Ascending aorta (tissue), 2 donors: ENCODE measurements at regions not wholly inside any gene's neighbourhood (a gene's known extent, or its start where the extent isn't known, plus 50 kb on each side); places are given as distances from the start of the nearest gene placed in this dataset.

Experiments used
- DNase-seq, 2 donors: peaks; one replicate each; pipeline ENCODE4 v3.0.0-alpha.2; 2019; ENCODE audit warnings: low spot score in 2 of 2
- H3K27ac ChIP-seq, 2 donors: fragments of 200-600 bp; sonication (generic); one replicate each; pipeline ENCODE4 v1.5.1; 2016 to 2017; ENCODE audit warnings: mild to moderate bottlenecking in 1 of 2
- H3K27me3 ChIP-seq: fragments of 200-600 bp; sonication (generic); one replicate; pipeline ENCODE4 v1.5.1; 2017
- H3K36me3 ChIP-seq, 2 donors: fragments of 200-600 bp; sonication (generic); one replicate each; pipeline ENCODE4 v1.5.1; 2016
- H3K4me1 ChIP-seq, 2 donors: fragments of 200-600 bp; sonication (generic); one replicate each; pipeline ENCODE4 v1.5.1; 2016 to 2017; ENCODE audit warnings: mild to moderate bottlenecking in 1 of 2
- H3K4me3 ChIP-seq, 2 donors: fragments of 200-600 bp; sonication (generic); one replicate each; pipeline ENCODE4 v1.5.1; 2016 to 2017; ENCODE audit warnings: mild to moderate bottlenecking in 1 of 2
- H3K9me3 ChIP-seq, 2 donors: fragments of 200-600 bp; sonication (generic); one replicate each; pipeline ENCODE4 v1.5.1; 2016
- intact Hi-C: fragments of 100-400 bp; cut with DNase I; formaldehyde crosslinking; loops from one replicate; pipeline ENCODE4 v1.15.1; 2023
- TF ChIP-seq, protein P1 (sequence below), 3 experiments: fragments of 200-600 bp in 2 of 3; fragments of 450-650 bp in 1 of 3; sonication (generic) in 2 of 3; IDR thresholded peaks; one replicate each; pipeline ENCODE4 v1.5.1; 2016 to 2019; ENCODE audit warnings: antibody characterized with exemption in 3 of 3, mild to moderate bottlenecking in 1 of 3, moderate library complexity in 1 of 3

DNA sequence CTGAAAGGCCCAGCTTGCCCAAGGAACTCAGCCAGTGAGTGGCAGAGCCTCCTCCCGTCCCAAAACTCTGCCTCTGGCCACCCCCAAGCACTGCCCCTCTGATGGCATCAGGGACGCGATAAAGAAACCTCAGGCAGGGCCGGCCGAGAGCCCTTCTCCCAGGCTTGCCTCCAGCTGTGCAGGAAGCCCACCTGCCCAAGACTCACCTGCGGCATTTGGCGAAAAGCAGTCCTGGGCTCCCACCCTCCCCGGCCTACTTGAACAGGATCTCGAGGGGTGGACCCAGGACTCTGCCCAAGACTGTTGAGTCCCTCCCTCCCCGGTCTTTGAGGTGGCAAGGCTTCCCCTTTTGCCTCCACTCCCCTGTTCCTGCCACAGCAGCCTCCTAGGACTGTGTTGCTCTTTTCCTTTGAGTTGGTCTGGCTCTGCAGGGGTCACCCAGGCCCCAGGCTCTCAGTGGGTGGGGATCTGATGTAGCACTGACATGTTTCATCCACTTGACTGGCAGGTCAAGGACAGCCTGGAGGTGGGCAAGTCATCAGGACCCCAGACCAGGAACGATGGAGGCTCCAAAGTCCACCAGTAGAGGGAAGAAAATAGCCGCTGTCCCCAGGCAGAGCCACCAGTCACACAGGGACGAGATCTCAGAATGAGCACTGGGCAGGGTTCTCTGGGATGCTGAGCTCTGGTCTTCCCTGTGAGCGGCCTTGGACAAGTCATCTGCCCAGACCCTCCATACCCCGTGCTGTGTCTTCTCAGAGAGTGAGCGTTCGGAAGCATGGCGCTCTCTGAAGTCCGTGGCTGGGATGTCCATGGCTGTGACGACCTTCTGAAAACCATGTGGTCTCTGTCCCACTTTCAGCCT lies 111.0 kb upstream of the TNRC6C start:
- H3K27me3 ChIP-seq = no peaks in the 10 kb centered on the region
- intact Hi-C loops = no loop called here

DNA sequence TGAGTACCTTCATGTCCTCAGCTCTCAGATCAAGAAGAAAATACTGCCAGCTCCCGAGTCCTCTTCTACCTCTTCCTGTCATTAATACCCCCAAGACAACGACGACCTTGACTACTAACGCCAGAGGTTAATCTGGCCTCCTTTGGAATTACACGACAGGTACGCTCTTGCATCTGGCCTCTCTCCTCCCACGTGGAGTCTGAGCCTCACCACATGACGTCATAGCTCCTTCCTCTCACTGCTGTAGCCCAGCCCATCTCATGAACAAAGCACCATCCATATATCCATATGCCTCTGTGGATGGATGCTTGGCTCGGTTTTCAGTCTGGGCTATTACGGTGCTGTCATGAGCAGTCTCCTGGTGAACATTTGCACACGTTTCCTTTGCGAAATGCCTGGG lies 110.2 kb upstream of the TNRC6C start:
- TF ChIP-seq, protein P1, sequence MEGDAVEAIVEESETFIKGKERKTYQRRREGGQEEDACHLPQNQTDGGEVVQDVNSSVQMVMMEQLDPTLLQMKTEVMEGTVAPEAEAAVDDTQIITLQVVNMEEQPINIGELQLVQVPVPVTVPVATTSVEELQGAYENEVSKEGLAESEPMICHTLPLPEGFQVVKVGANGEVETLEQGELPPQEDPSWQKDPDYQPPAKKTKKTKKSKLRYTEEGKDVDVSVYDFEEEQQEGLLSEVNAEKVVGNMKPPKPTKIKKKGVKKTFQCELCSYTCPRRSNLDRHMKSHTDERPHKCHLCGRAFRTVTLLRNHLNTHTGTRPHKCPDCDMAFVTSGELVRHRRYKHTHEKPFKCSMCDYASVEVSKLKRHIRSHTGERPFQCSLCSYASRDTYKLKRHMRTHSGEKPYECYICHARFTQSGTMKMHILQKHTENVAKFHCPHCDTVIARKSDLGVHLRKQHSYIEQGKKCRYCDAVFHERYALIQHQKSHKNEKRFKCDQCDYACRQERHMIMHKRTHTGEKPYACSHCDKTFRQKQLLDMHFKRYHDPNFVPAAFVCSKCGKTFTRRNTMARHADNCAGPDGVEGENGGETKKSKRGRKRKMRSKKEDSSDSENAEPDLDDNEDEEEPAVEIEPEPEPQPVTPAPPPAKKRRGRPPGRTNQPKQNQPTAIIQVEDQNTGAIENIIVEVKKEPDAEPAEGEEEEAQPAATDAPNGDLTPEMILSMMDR (IDR thresholded peaks at IDR 0.05) = no peak
- Histone ChIP-seq H3K27ac (no peak overlapping the region), H3K4me3 (no peak overlapping the region), H3K27me3 (no peaks in the 10 kb centered on the region), H3K4me1 (no peaks in the 10 kb centered on the region), H3K36me3 (no peaks in the 10 kb centered on the region), H3K9me3 (no peaks in the 10 kb centered on the region)
- intact Hi-C loops = no loop called here
- DNase-seq = no peak

More for the DNA sequence above, 111.0 kb upstream of the TNRC6C start:
- TF ChIP-seq, protein P1 (IDR thresholded peaks at IDR 0.05) = no peak
- Histone ChIP-seq H3K4me3 (no peak overlapping the region), H3K9me3 (no peaks in the 10 kb centered on the region), H3K4me1 (no peaks in the 10 kb centered on the region), H3K36me3 (no peaks in the 10 kb centered on the region), H3K27ac (no peak overlapping the region)
- no peak for DNase-seq

DNA sequence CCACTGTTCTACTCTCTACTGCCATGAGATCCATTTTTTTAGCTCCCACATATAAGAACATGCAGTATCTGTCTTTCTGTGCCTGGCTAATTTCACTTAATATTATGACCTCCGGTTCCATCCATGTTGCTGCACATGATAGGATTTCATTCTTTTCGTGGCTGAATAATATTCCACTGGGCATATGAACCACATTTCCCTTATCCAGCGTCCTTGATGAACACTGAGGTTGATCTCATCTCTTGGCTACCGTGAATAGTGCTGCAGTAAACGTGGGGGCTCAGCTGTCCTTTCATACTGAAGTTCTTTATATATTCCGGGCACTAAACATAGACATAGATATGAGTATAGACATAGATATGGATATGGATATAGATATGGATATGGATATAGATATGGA lies 109.3 kb upstream of the TNRC6C start:
- Histone ChIP-seq H3K4me3 (no peak overlapping the region), H3K36me3 (no peaks in the 10 kb centered on the region), H3K27me3 (no peaks in the 10 kb centered on the region), H3K27ac (no peak overlapping the region), H3K9me3 (no peaks in the 10 kb centered on the region), H3K4me1 (no peaks in the 10 kb centered on the region)
- intact Hi-C loops = no loop called here
- TF ChIP-seq, protein P1 (IDR thresholded peaks at IDR 0.05) = no peak
- no peak for DNase-seq

DNA sequence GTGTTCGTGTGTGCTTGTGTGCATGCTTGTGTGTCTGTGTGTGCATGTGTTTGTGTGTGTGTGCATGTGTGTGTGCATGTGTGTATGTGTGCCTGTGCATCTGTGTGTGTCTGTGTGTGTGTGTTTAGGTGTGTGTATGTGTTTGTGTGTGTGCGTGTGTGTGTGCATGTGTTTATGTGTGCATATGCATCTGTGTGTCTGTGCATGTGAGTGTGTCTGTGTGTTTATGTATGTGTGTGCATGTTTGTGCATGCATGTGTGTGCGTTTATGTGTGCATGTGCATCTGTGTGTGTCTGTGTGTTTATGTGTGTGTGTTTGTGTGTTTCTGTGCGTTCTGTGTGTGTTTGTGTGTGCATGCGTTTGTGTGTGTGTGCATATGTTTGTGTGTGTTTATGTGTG lies 106.6 kb upstream of the TNRC6C start:
- H3K27ac ChIP-seq = no peak overlapping the region
- H3K4me1 ChIP-seq = no peaks in the 10 kb centered on the region
- no peak overlapping the region for H3K4me3 ChIP-seq
- DNase-seq = no peak
- intact Hi-C loops = no loop called here
- TF ChIP-seq, protein P1 (IDR thresholded peaks at IDR 0.05) = no peak
- H3K9me3 ChIP-seq = no peaks in the 10 kb centered on the region
- H3K27me3 ChIP-seq = no peaks in the 10 kb centered on the region
- no peaks in the 10 kb centered on the region for H3K36me3 ChIP-seq

DNA sequence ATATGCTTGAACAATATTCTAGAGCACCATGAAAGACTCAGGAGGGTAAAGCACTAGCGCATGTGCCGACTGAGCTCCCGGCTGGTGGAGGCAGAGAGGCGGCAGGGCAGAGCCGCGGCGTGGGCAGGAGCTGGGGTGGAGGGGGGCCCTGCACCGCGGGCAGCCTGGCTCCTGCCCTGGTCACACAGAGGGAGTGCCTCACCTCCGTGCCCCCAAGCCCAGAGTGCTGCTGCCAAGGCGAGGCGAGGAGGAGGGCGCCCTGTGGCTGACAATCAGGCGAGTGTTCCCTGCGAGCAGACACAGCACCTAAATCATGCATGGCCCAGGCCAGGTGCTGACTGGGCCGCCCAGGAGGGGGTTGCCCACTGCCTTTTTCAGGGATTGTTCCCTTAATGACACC lies 105.8 kb upstream of the TNRC6C start:
- TF ChIP-seq, protein P1 (IDR thresholded peaks at IDR 0.05) = no peak
- intact Hi-C loops = no loop called here
- DNase-seq = no peak
- Histone ChIP-seq H3K27ac (no peak overlapping the region), H3K9me3 (no peaks in the 10 kb centered on the region), H3K36me3 (no peaks in the 10 kb centered on the region), H3K4me1 (no peaks in the 10 kb centered on the region), H3K4me3 (no peak overlapping the region), H3K27me3 (no peaks in the 10 kb centered on the region)
